ENCODE measurements at regions not wholly inside any gene's neighbourhood (a gene's known extent, or its start where the extent isn't known, plus 50 kb on each side); places are given as distances from the start of the nearest gene placed in this dataset.

GRCh38 chr3:95167748-95168147 is 1104.9 kb downstream of the NSUN3 start:
- no peaks in the 10 kb centered on the region for H3K79me2 ChIP-seq (ENCODE audit: control insufficient read depth, insufficient read depth, low read length)
- dilution Hi-C loops (cut with MboI; ENCODE audit: extremely low pct_ligation_motif_present, low sequenced_read_pairs): no loop called here
- H3K4me3 ChIP-seq (ENCODE audit: control insufficient read depth in 2 of 3, extremely low read depth in 1 of 3, insufficient read depth in 2 of 3, low read depth in 1 of 3, low read length in 3 of 3): no peak overlapping the region
- H3K9ac ChIP-seq (ENCODE audit: control insufficient read depth, extremely low read depth, insufficient read depth, low read length): no peak overlapping the region
- H3K9me3 ChIP-seq (ENCODE audit: control insufficient read depth, low read depth, low read length): no peaks in the 10 kb centered on the region
- no peaks in the 10 kb centered on the region for H3K9me1 ChIP-seq (ENCODE audit: control insufficient read depth, extremely low read depth, insufficient read depth, low read length)
- H3K27ac ChIP-seq (ENCODE audit: control insufficient read depth, insufficient read depth, low read length): no peak overlapping the region
- H2AFZ ChIP-seq (ENCODE audit: control insufficient read depth, low read length): no peak overlapping the region
- TF ChIP-seq EZH2 (IDR thresholded peaks at IDR 0.05; ENCODE audit: low read length): no peak
- no peak for TF ChIP-seq CTCF (optimal IDR thresholded peaks at IDR 0.05 in 1 of 3, IDR thresholded peaks at IDR 0.05 in 1 of 3, conservative IDR thresholded peaks at IDR 0.05 in 1 of 3; ENCODE audit: extremely low read depth in 1 of 3, insufficient read depth in 2 of 3, low read length in 3 of 3)
- no peaks in the 10 kb centered on the region for H4K20me1 ChIP-seq (ENCODE audit: control insufficient read depth, extremely low read depth, insufficient read depth, low read length)
- H3K36me3 ChIP-seq (ENCODE audit: control insufficient read depth in 2 of 2, extremely low read depth in 1 of 2, insufficient read depth in 2 of 2, low read length in 2 of 2): no peaks in the 10 kb centered on the region
- DNase-seq (ENCODE audit: low read depth, low spot score): no peak
- H3K4me1 ChIP-seq (ENCODE audit: control insufficient read depth, extremely low read depth, insufficient read depth, low read length): no peaks in the 10 kb centered on the region
- no peak for FAIRE-seq
- H3K4me2 ChIP-seq (ENCODE audit: control insufficient read depth, extremely low read depth, insufficient read depth, low read depth, low read length): no peak overlapping the region
- H3K27me3 ChIP-seq (ENCODE audit: control insufficient read depth, extremely low read depth, insufficient read depth, low read length): no peaks in the 10 kb centered on the region

- TF ChIP-seq CTCF (optimal IDR thresholded peaks at IDR 0.05 in 1 of 3, IDR thresholded peaks at IDR 0.05 in 1 of 3, conservative IDR thresholded peaks at IDR 0.05 in 1 of 3; ENCODE audit: extremely low read depth in 1 of 3, insufficient read depth in 2 of 3, low read length in 3 of 3) (no peak), EZH2 (IDR thresholded peaks at IDR 0.05; ENCODE audit: low read length) (no peak)
- Histone ChIP-seq H3K27ac (ENCODE audit: control insufficient read depth, insufficient read depth, low read length) (no peak overlapping the region), H3K4me1 (ENCODE audit: control insufficient read depth, extremely low read depth, insufficient read depth, low read length) (no peaks in the 10 kb centered on the region), H2AFZ (ENCODE audit: control insufficient read depth, low read length) (no peak overlapping the region), H3K9ac (ENCODE audit: control insufficient read depth, extremely low read depth, insufficient read depth, low read length) (no peak overlapping the region), H3K36me3 (ENCODE audit: control insufficient read depth in 2 of 2, extremely low read depth in 1 of 2, insufficient read depth in 2 of 2, low read length in 2 of 2) (no peaks in the 10 kb centered on the region), H3K9me3 (ENCODE audit: control insufficient read depth, low read depth, low read length) (no peaks in the 10 kb centered on the region), H3K4me3 (ENCODE audit: control insufficient read depth in 2 of 3, extremely low read depth in 1 of 3, insufficient read depth in 2 of 3, low read depth in 1 of 3, low read length in 3 of 3) (no peak overlapping the region), H3K27me3 (ENCODE audit: control insufficient read depth, extremely low read depth, insufficient read depth, low read length) (no peaks in the 10 kb centered on the region), H3K4me2 (ENCODE audit: control insufficient read depth, extremely low read depth, insufficient read depth, low read depth, low read length) (no peak overlapping the region), H3K9me1 (ENCODE audit: control insufficient read depth, extremely low read depth, insufficient read depth, low read length) (no peaks in the 10 kb centered on the region), H4K20me1 (ENCODE audit: control insufficient read depth, extremely low read depth, insufficient read depth, low read length) (no peaks in the 10 kb centered on the region), H3K79me2 (ENCODE audit: control insufficient read depth, insufficient read depth, low read length) (no peaks in the 10 kb centered on the region)
- dilution Hi-C loops (cut with MboI; ENCODE audit: extremely low pct_ligation_motif_present, low sequenced_read_pairs): no loop called here
- DNase-seq (ENCODE audit: low read depth, low spot score) (no peak), FAIRE-seq (no peak)
Measured at GRCh38 chr3:95168526-95168925, 1105.7 kb downstream of the NSUN3 start.

Measured in keratinocyte (primary cell).